ENCODE measurements at regions not wholly inside any gene's neighbourhood (a gene's known extent, or its start where the extent isn't known, plus 50 kb on each side); places are given as distances from the start of the nearest gene placed in this dataset.

- Histone ChIP-seq H3K4me1 (peaks cover 20% of the 10 kb centered on the region), H3K27me3 (peaks cover 4% of the 10 kb centered on the region), H3K4me2 (no peak overlapping the region), H3K36me3 (no peaks in the 10 kb centered on the region), H3K9ac (no peak overlapping the region), H3K79me2 (ENCODE audit: low read depth) (no peaks in the 10 kb centered on the region), H4K20me1 (ENCODE audit: low read depth) (no peaks in the 10 kb centered on the region), H3F3A (ENCODE audit: low read depth) (no peaks in the 10 kb centered on the region), H2AFZ (replicated peaks) (no peak overlapping the region), H3K27ac (no peak overlapping the region), H3K9me3 (ENCODE audit: low read depth) (no peaks in the 10 kb centered on the region), H3K4me3 (no peak overlapping the region)
- no peak for TF ChIP-seq EZH2phosphoT487 (IDR thresholded peaks at IDR 0.05)
- Mint-ChIP-seq H3K9me3 (no peaks in the 10 kb centered on the region), H3K27ac (no peak overlapping the region), H3K4me3 (no peak overlapping the region), H3K36me3 (no peaks in the 10 kb centered on the region), H3K4me1 (peaks cover 4% of the 10 kb centered on the region), H3K27me3 (ENCODE audit: insufficient read depth, low read depth) (peaks cover 9% of the 10 kb centered on the region)
- no peak for DNase-seq (ENCODE audit: low spot score)
Observed at GRCh38 chr10:120012131-120012400, 119.5 kb downstream of the SEC23IP start.

GRCh38 chr10:120012566-120012965 lies 120.0 kb downstream of the SEC23IP start:
- no peaks in the 10 kb centered on the region for H4K20me1 ChIP-seq (ENCODE audit: low read depth)
- no peaks in the 10 kb centered on the region for H3K36me3 ChIP-seq
- no peaks in the 10 kb centered on the region for H3F3A ChIP-seq (ENCODE audit: low read depth)
- Mint-ChIP-seq H3K27ac (peak overlapping the region; percentile 73), H3K4me3 (no peak overlapping the region), H3K36me3 (no peaks in the 10 kb centered on the region), H3K27me3 (ENCODE audit: insufficient read depth, low read depth) (peaks cover 9% of the 10 kb centered on the region), H3K4me1 (peaks cover 4% of the 10 kb centered on the region), H3K9me3 (no peaks in the 10 kb centered on the region)
- DNase-seq (ENCODE audit: low spot score): no peak
- peaks cover 20% of the 10 kb centered on the region for H3K4me1 ChIP-seq
- H3K27me3 ChIP-seq: peaks cover 4% of the 10 kb centered on the region
- H3K4me3 ChIP-seq: no peak overlapping the region
- H3K9ac ChIP-seq: no peak overlapping the region
- TF ChIP-seq CTCF (IDR thresholded peaks at IDR 0.05): no peak
- TF ChIP-seq EZH2phosphoT487 (IDR thresholded peaks at IDR 0.05): no peak
- H3K27ac ChIP-seq: no peak overlapping the region
- H3K4me2 ChIP-seq: no peak overlapping the region
- H3K79me2 ChIP-seq (ENCODE audit: low read depth): no peaks in the 10 kb centered on the region
- H2AFZ ChIP-seq (replicated peaks): no peak overlapping the region
- no peaks in the 10 kb centered on the region for H3K9me3 ChIP-seq (ENCODE audit: low read depth)

GRCh38 chr10:120014031-120014430 lies 121.5 kb downstream of the SEC23IP start:
- no peaks in the 10 kb centered on the region for H3K9me3 Mint-ChIP-seq
- H3K4me1 Mint-ChIP-seq: peaks cover 4% of the 10 kb centered on the region
- no peak overlapping the region for H3K27ac ChIP-seq
- no peak overlapping the region for H3K9ac ChIP-seq
- peaks cover 4% of the 10 kb centered on the region for H3K27me3 ChIP-seq
- H3K4me2 ChIP-seq: no peak overlapping the region
- H3K36me3 Mint-ChIP-seq: no peaks in the 10 kb centered on the region
- no peak overlapping the region for H3K27ac Mint-ChIP-seq
- no peak for DNase-seq (ENCODE audit: low spot score)
- H3K27me3 Mint-ChIP-seq (ENCODE audit: insufficient read depth, low read depth): peaks cover 7% of the 10 kb centered on the region
- H3K79me2 ChIP-seq (ENCODE audit: low read depth): no peaks in the 10 kb centered on the region
- no peaks in the 10 kb centered on the region for H3F3A ChIP-seq (ENCODE audit: low read depth)
- TF ChIP-seq EZH2phosphoT487 (IDR thresholded peaks at IDR 0.05) (no peak), EZH2 (IDR thresholded peaks at IDR 0.05) (no peak), CTCF (IDR thresholded peaks at IDR 0.05) (no peak)
- no peak overlapping the region for H3K4me3 ChIP-seq
- no peak overlapping the region for H2AFZ ChIP-seq (replicated peaks)
- no peaks in the 10 kb centered on the region for H4K20me1 ChIP-seq (ENCODE audit: low read depth)
- no peak overlapping the region for H3K4me3 Mint-ChIP-seq
- H3K36me3 ChIP-seq: no peaks in the 10 kb centered on the region
- no peaks in the 10 kb centered on the region for H3K9me3 ChIP-seq (ENCODE audit: low read depth)
- peaks cover 13% of the 10 kb centered on the region for H3K4me1 ChIP-seq

- H3K36me3 Mint-ChIP-seq: no peaks in the 10 kb centered on the region
- TF ChIP-seq EZH2 (IDR thresholded peaks at IDR 0.05) (no peak), CTCF (IDR thresholded peaks at IDR 0.05) (no peak), EZH2phosphoT487 (IDR thresholded peaks at IDR 0.05) (no peak)
- no peak overlapping the region for H3K27ac ChIP-seq
- no peaks in the 10 kb centered on the region for H3K9me3 ChIP-seq (ENCODE audit: low read depth)
- H3K4me3 ChIP-seq: no peak overlapping the region
- peaks cover 4% of the 10 kb centered on the region for H3K27me3 ChIP-seq
- no peak overlapping the region for H3K27ac Mint-ChIP-seq
- no peaks in the 10 kb centered on the region for H3K36me3 ChIP-seq
- H3K4me1 ChIP-seq: peaks cover 10% of the 10 kb centered on the region
- no peak overlapping the region for H3K9ac ChIP-seq
- peaks cover 4% of the 10 kb centered on the region for H3K4me1 Mint-ChIP-seq
- DNase-seq (ENCODE audit: low spot score): no peak
- no peaks in the 10 kb centered on the region for H3K79me2 ChIP-seq (ENCODE audit: low read depth)
- no peak overlapping the region for H2AFZ ChIP-seq (replicated peaks)
- no peak overlapping the region for H3K4me3 Mint-ChIP-seq
- no peaks in the 10 kb centered on the region for H4K20me1 ChIP-seq (ENCODE audit: low read depth)
- H3K27me3 Mint-ChIP-seq (ENCODE audit: insufficient read depth, low read depth): no peaks in the 10 kb centered on the region
- H3F3A ChIP-seq (ENCODE audit: low read depth): no peaks in the 10 kb centered on the region
- no peak overlapping the region for H3K4me2 ChIP-seq
- H3K9me3 Mint-ChIP-seq: no peaks in the 10 kb centered on the region
Observed at GRCh38 chr10:120015064-120015463, 122.5 kb downstream of the SEC23IP start.

All from neural progenitor cell (in vitro differentiated cells).